GM12865 (cell line): ENCODE measurements at regions not wholly inside any gene's neighbourhood (a gene's known extent, or its start where the extent isn't known, plus 50 kb on each side); places are given as distances from the start of the nearest gene placed in this dataset.
"Not testable (repeated sequence)": the region's sequence is repeated elsewhere in the genome, so short reads cannot be mapped to it uniquely, and the experiment has no call there.

Source experiments
- DNase-seq: peaks from one replicate; pipeline ENCODE4 v3.0.0; 2010; ENCODE audit warnings: low read depth
- H3K4me3 ChIP-seq: 2 replicates; pipeline ENCODE4 v1.5.1; 2011; ENCODE audit warnings: mild to moderate bottlenecking, low read depth, low read length, control low read depth
- CTCF ChIP-seq: IDR thresholded peaks from 2 replicates; pipeline ENCODE4 v1.5.1; 2011; ENCODE audit warnings: low read length, control low read depth, low read depth, inconsistent platforms; ENCODE audit not compliant: insufficient read depth; ENCODE audit errors: missing control alignments

- no peak for TF ChIP-seq CTCF
- no peak overlapping the region for H3K4me3 ChIP-seq
- DNase-seq: no peak
These were observed 106.0 kb upstream of the NDST4 start for GRCh38 chr4:115219315-115219860.

DNA sequence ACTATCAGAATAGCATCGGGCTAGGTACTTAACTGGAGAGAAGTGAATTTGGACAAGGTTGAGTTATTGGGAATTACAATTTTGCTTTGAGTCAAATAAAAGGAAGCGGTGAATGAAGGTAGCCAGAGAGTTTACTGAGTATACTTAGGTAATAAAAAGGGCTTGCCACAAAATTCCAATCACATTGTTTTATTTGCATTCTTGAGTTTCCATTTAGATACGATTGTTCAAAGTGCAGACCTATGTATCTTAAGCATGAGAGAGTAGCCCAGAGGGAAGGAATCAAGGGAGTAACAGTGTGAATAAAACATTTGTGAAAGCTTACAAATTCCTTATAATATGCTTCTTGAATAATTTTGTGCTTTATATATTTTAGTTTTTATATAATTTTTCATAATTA, 102.5 kb upstream of the NDST4 start:
- no peak for DNase-seq
- no peak overlapping the region for H3K4me3 ChIP-seq
- no peak for TF ChIP-seq CTCF

- no peak for DNase-seq
- no peak for TF ChIP-seq CTCF
- H3K4me3 ChIP-seq: no peak overlapping the region
These were observed 100.3 kb upstream of the NDST4 start for GRCh38 chr4:115213716-115214115.

GRCh38 chr4:115201042-115201330, 87.6 kb upstream of the NDST4 start:
- DNase-seq: no peak
- H3K4me3 ChIP-seq: no peak overlapping the region
- no peak for TF ChIP-seq CTCF

GRCh38 chr4:115200201-115201041, 87.0 kb upstream of the NDST4 start:
- not testable (repeated sequence) for H3K4me3 ChIP-seq, DNase-seq

DNA sequence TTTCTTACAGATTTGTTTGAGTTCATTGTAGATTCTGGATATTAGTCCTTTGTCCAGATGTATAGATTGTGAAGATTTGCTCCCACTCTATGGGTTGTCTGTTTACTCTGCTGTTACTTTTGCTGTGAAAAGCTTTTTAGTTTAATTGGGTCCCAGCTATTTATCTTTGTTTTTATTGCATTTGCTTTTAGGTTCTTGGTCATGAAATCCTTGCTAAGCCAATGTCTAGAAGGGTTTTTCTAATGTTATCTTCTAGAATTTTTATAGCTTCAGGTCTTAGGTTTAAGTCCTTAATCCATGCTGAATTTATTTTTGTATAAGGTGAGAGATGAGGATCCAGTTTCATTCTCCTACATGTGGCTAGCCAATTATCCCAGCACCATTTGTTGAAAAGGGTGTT, 81.2 kb upstream of the NDST4 start:
- DNase-seq, H3K4me3 ChIP-seq: not testable (repeated sequence)

GRCh38 chr4:115190529-115190928, 77.1 kb upstream of the NDST4 start:
- no peak for TF ChIP-seq CTCF
- H3K4me3 ChIP-seq: no peak overlapping the region
- DNase-seq: no peak

DNA sequence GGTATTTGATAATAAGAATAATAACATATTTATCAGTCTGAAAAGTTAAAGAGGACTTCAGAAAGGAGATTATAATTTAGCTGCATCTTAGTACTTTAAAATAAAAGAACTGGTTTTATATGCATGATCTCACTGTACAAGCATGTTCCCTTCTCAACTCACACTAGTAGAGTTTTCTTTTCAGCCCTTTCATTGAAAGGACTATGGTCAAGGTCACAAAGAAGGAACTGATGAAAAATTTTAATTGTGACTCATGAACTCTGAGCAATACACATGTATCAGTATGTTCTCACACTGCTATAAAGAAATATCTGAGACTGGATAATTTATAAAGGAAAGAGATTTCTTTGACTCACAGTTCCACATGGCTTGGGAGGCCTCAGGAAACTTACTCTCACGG, 73.7 kb upstream of the NDST4 start:
- no peak overlapping the region for H3K4me3 ChIP-seq
- DNase-seq: no peak
- no peak for TF ChIP-seq CTCF

- not testable (repeated sequence) for H3K4me3 ChIP-seq, DNase-seq
These were observed 66.1 kb upstream of the NDST4 start for GRCh38 chr4:115179438-115180062.

DNA sequence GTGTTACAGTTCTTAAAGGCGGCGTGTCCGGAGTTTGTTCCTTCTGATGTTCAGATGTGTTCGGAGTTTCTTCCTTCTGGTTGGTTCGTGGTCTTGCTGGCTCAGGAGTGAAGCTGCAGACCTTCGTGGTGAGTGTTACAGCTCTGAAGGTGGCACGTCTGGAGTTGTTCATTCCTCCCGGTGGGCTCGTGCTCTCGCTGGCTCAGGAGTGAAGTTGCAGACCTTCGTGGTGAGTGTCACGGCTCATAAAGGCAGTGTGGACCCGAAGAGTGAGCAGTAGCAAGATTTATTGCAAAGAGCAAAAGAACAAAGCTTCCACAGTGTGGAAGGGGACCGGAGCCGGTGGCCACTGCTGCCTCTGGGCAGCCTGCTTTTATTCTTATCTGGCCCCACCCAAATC, 65.3 kb upstream of the NDST4 start:
- not testable (repeated sequence) for H3K4me3 ChIP-seq, DNase-seq
